ENCODE measurements at regions not wholly inside any gene's neighbourhood (a gene's known extent, or its start where the extent isn't known, plus 50 kb on each side); places are given as distances from the start of the nearest gene placed in this dataset.

DNA sequence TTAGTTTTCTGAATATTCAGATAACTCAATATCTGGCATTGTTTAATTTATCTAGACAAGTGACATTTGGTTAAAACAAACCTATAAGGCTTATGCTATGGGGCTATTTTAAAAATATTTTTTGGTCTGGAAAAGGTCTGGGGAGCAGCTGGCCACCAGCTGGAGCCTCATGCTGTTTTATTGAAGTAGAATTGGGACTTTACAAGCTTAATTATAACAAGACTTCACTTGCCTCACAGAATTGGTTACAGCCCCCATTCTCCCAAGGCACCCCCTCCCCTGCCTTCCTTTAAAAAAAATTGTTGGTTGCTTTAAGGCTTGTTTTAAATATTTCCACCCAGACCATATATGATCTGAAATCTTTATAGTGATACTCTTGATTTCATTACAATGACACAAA, 453.9 kb downstream of the ADAMTS20 start:
- no peaks in the 10 kb centered on the region for H3K27me3 ChIP-seq (ENCODE audit: control insufficient read depth, insufficient read depth, low read length)
- no peaks in the 10 kb centered on the region for H3K9me3 ChIP-seq (ENCODE audit: control insufficient read depth, low read depth, low read length)
- no peaks in the 10 kb centered on the region for H3K36me3 ChIP-seq (ENCODE audit: control insufficient read depth, insufficient read depth, low read length)
- no peaks in the 10 kb centered on the region for H3K4me1 ChIP-seq (ENCODE audit: control insufficient read depth, insufficient read depth, low read length)
- DNase-seq = no peak
- no peak overlapping the region for H3K27ac ChIP-seq (ENCODE audit: low read length)
- H3K4me3 ChIP-seq (ENCODE audit: low read length) = no peak overlapping the region

DNA sequence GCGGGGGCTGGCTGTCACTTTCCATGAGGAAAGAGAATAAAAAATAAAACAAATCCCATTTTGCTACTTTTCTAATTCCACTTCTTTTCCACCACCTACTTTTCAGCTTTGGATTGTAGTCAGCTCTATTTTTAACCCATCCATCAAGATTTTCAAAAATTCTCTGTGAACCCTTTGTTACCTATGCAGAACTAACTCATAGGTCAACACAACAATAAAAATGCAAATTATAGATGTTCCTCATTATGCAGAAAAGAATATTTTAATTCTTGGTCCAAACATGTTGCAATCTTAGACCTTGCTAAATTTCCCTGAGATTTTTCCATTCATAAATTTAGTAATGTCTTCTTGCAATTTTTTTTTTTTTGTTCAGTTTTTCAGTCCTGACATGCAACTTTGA, 454.5 kb downstream of the ADAMTS20 start:
- WGBS (ENCODE audit: insufficient coverage, low lambda C conversion rate) = no CpG with 5 or more reads among the region's 1 CpG
- Histone ChIP-seq H3K36me3 (ENCODE audit: control insufficient read depth, insufficient read depth, low read length) (no peaks in the 10 kb centered on the region), H3K27me3 (ENCODE audit: control insufficient read depth, insufficient read depth, low read length) (no peaks in the 10 kb centered on the region), H3K4me3 (ENCODE audit: low read length) (no peak overlapping the region), H3K27ac (ENCODE audit: low read length) (no peak overlapping the region), H3K9me3 (ENCODE audit: control insufficient read depth, low read depth, low read length) (no peaks in the 10 kb centered on the region), H3K4me1 (ENCODE audit: control insufficient read depth, insufficient read depth, low read length) (no peaks in the 10 kb centered on the region)
- no peak for DNase-seq

DNA sequence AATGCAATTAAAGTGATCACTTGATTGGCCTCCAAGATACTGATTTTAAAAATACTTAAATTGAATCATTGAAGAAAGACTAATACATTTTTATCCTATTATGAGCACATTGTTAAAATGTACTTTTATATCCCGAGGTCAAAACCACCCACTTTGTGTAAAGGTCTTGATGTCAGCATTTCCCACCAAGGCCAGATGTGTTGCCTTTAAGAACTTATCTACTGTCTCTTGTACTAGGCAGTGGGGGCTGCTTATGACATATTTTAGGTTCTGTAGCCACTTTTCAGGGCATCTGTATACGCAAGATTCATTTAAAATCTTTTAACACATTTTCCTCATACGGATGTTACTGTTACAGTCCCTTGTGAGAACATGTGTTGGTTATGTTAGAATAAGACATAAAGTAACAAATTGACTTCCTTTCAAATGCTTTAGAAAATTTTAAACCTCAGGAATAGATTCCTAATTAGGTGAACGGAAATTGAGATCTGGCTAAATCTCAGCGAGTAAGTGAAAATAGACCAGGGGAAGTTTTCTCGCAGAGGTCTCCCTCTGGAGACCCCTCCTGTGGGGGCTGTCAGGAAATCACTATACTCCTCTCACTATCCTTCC, 456.2 kb downstream of the ADAMTS20 start:
- DNase-seq = no peak
- Histone ChIP-seq H3K36me3 (ENCODE audit: control insufficient read depth, insufficient read depth, low read length) (no peaks in the 10 kb centered on the region), H3K4me1 (ENCODE audit: control insufficient read depth, insufficient read depth, low read length) (no peaks in the 10 kb centered on the region), H3K4me3 (ENCODE audit: low read length) (no peak overlapping the region), H3K27me3 (ENCODE audit: control insufficient read depth, insufficient read depth, low read length) (no peaks in the 10 kb centered on the region), H3K27ac (ENCODE audit: low read length) (no peak overlapping the region), H3K9me3 (ENCODE audit: control insufficient read depth, low read depth, low read length) (no peaks in the 10 kb centered on the region)
- WGBS (ENCODE audit: insufficient coverage, low lambda C conversion rate) = 88% methylated on average over 3 of the region's 6 CpGs

DNA sequence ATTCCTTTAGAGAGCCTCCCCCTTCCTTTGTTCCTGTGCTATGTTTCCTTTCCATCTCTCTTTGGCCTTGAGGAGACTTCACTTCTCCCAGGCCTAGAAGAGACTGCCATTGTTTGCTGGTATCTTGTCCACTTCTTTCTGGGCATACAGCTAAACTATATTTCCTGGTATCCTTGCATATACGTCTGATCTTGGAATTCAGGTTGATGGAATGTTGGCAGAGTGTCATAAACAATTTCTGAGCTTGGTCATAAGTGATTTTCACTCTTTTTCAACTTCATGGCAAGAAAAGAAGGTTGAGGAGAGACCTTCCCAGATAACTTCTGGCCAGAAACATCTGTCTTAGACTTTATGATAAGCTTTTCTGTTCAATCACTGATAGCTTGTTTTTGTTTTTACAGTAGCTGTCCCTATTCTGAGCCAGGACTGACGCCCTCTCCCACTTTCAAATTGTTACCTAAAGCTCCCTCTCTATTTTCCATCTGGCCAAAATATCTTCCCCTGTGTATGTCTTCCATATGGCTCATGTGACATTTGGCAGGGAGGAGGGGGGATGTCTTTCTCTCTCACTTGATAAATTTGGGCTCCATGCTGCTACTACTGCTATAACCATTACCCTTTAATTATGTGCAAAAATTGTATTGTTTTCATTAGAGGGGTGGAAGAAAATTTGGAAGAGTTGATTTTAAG, 457.0 kb downstream of the ADAMTS20 start:
- H3K27ac ChIP-seq (ENCODE audit: low read length) = no peak overlapping the region
- WGBS (ENCODE audit: insufficient coverage, low lambda C conversion rate) = 80% methylated on average over 1 of the region's 2 CpGs
- no peaks in the 10 kb centered on the region for H3K4me1 ChIP-seq (ENCODE audit: control insufficient read depth, insufficient read depth, low read length)

DNA sequence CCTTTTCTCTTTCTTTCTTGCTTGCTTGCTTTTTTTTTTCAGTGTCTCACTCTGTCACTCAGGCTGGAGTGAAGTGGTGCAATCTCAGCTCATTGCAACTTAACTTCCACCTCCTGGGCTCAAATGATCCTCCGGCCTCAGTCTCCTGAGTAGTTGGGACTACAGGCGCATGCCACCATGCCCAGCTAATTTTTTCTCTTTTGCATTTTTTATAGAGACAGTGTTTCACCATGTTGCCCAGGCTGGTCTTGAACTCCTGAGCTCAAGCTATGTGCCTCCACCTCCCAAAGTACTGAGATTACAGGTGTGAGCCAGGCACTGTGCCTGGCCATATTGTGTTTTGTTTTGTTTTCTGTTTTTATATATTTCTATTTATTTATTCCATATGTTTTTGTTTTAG, 461.0 kb downstream of the ADAMTS20 start:
- Histone ChIP-seq H3K27me3 (ENCODE audit: control insufficient read depth, insufficient read depth, low read length) (no peaks in the 10 kb centered on the region), H3K9me3 (ENCODE audit: control insufficient read depth, low read depth, low read length) (no peaks in the 10 kb centered on the region), H3K4me3 (ENCODE audit: low read length) (no peak overlapping the region), H3K36me3 (ENCODE audit: control insufficient read depth, insufficient read depth, low read length) (no peaks in the 10 kb centered on the region), H3K27ac (ENCODE audit: low read length) (no peak overlapping the region), H3K4me1 (ENCODE audit: control insufficient read depth, insufficient read depth, low read length) (no peaks in the 10 kb centered on the region)
- DNase-seq = no peak
- WGBS (ENCODE audit: insufficient coverage, low lambda C conversion rate) = no CpG with 5 or more reads among the region's 2 CpGs

More for the DNA sequence above, 457.0 kb downstream of the ADAMTS20 start:
- DNase-seq = no peak
- Histone ChIP-seq H3K27me3 (ENCODE audit: control insufficient read depth, insufficient read depth, low read length) (no peaks in the 10 kb centered on the region), H3K4me3 (ENCODE audit: low read length) (no peak overlapping the region), H3K36me3 (ENCODE audit: control insufficient read depth, insufficient read depth, low read length) (no peaks in the 10 kb centered on the region), H3K9me3 (ENCODE audit: control insufficient read depth, low read depth, low read length) (no peaks in the 10 kb centered on the region)

DNA sequence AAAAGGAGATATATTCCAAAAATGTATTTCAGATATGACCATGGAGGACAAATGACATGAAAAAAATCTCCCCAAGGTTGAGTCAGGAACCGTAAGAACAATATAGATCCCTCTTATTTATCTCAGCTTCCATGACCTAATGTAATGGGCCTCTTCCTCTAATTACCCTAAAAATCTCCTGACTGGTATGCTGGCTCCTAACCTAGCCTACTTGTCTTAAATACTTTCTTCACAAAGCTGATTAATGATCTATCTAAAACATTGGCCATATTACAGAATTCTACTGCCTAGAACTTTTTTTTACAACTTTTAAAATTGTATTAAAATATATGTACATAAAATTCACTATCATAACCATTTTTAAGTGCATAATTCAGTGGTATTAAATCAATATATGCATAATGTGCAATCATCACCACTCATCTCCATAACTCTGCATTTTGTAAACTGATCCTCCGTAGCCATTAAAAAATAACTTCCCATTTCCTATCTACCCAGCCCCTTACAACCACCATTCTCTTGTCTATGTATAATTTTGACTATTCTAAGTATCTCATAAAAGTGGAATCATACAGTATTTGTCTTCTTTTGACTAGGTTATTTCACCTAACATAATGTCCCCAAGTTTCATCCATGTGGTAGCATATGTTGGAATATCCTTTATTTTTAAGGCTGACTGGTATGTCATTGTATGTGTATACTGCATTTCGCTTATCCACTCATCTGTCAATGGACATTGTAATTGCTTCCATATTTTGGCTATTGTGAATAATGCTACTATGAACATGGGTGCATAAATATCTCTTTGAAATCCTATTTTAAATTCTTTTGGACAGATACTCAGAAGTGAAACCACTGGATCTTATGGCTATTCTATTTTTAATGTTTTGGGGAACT, 464.6 kb downstream of the ADAMTS20 start:
- H3K9me3 ChIP-seq (ENCODE audit: control insufficient read depth, low read depth, low read length) = no peaks in the 10 kb centered on the region
- no peaks in the 10 kb centered on the region for H3K27me3 ChIP-seq (ENCODE audit: control insufficient read depth, insufficient read depth, low read length)
- no peaks in the 10 kb centered on the region for H3K36me3 ChIP-seq (ENCODE audit: control insufficient read depth, insufficient read depth, low read length)
- H3K4me1 ChIP-seq (ENCODE audit: control insufficient read depth, insufficient read depth, low read length) = no peaks in the 10 kb centered on the region
- no peak for DNase-seq
- H3K4me3 ChIP-seq (ENCODE audit: low read length) = no peak overlapping the region
- 87% methylated on average over 3 of the region's 3 CpGs for WGBS (ENCODE audit: insufficient coverage, low lambda C conversion rate)
- no peak overlapping the region for H3K27ac ChIP-seq (ENCODE audit: low read length)

DNA sequence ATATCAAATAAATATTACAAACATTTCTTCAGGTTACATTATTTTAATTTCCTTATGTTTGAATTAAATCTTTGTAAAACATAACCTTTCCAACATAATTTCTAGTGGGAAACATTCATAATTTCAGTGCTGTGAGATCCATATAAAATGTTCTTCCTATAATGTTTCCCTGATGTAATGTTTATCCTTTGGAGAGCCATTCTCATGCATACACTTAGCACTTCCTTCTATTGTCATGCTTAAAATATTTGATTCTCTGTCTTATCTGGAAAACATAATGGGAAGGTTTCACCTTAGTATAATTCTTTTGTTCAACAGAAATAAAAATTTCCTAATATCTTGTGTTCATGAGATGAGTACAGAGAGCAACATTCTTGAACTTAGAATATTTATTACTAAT, 472.5 kb downstream of the ADAMTS20 start:
- no peak overlapping the region for H3K4me3 ChIP-seq (ENCODE audit: low read length)

DNA sequence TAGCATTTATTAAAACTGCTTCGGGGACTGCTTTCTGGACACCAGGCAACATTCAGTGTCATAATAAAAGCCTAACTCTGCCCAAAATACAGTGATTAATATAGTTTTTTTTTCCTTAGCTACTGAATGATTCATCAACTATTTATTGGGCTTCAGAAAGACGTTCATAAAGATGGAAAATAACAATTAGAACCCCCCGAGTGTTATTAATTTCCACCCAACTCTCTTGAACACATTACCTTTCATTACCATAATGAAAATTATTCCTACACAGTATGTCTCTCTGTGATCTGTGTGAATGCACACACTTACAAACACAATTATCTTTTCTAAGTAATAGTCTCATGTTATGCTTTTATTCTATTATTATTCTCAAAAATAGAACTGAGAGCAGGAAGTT, 473.0 kb downstream of the ADAMTS20 start:
- Histone ChIP-seq H3K36me3 (ENCODE audit: control insufficient read depth, insufficient read depth, low read length) (no peaks in the 10 kb centered on the region), H3K4me1 (ENCODE audit: control insufficient read depth, insufficient read depth, low read length) (no peaks in the 10 kb centered on the region), H3K27ac (ENCODE audit: low read length) (no peak overlapping the region), H3K9me3 (ENCODE audit: control insufficient read depth, low read depth, low read length) (no peaks in the 10 kb centered on the region), H3K4me3 (ENCODE audit: low read length) (no peak overlapping the region), H3K27me3 (ENCODE audit: control insufficient read depth, insufficient read depth, low read length) (no peaks in the 10 kb centered on the region)
- no peak for DNase-seq
- WGBS (ENCODE audit: insufficient coverage, low lambda C conversion rate) = 20% methylated on average over 1 of the region's 3 CpGs

More for the DNA sequence above, 472.5 kb downstream of the ADAMTS20 start:
- no peak for DNase-seq
- H3K27ac ChIP-seq (ENCODE audit: low read length) = no peak overlapping the region
- H3K9me3 ChIP-seq (ENCODE audit: control insufficient read depth, low read depth, low read length) = no peaks in the 10 kb centered on the region
- H3K27me3 ChIP-seq (ENCODE audit: control insufficient read depth, insufficient read depth, low read length) = no peaks in the 10 kb centered on the region
- no peaks in the 10 kb centered on the region for H3K4me1 ChIP-seq (ENCODE audit: control insufficient read depth, insufficient read depth, low read length)
- H3K36me3 ChIP-seq (ENCODE audit: control insufficient read depth, insufficient read depth, low read length) = no peaks in the 10 kb centered on the region

DNA sequence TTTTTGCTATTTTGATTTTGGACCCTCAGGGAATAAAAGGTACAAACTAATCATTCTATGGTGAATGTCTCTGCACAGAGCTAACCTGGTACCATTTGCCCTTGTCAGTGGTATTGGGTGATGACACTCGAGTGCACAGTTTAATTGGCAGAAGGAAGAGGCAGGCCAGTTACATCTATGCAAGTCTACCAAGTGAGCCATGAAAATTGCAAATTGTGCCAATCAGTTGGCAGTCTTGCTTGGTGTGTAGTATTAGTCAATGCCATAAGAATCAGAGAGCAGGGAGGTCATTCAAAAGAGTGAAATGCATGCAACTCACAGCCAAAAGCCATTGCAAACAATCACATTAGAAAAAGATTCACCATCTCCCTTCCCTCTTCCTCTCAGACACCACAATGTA, 479.6 kb downstream of the ADAMTS20 start:
- no peaks in the 10 kb centered on the region for H3K27me3 ChIP-seq (ENCODE audit: control insufficient read depth, insufficient read depth, low read length)
- no peaks in the 10 kb centered on the region for H3K4me1 ChIP-seq (ENCODE audit: control insufficient read depth, insufficient read depth, low read length)
- H3K27ac ChIP-seq (ENCODE audit: low read length) = no peak overlapping the region
- no peaks in the 10 kb centered on the region for H3K36me3 ChIP-seq (ENCODE audit: control insufficient read depth, insufficient read depth, low read length)
- no CpG with 5 or more reads among the region's 1 CpG for WGBS (ENCODE audit: insufficient coverage, low lambda C conversion rate)
- H3K4me3 ChIP-seq (ENCODE audit: low read length) = no peak overlapping the region
- no peaks in the 10 kb centered on the region for H3K9me3 ChIP-seq (ENCODE audit: control insufficient read depth, low read depth, low read length)
- DNase-seq = no peak

DNA sequence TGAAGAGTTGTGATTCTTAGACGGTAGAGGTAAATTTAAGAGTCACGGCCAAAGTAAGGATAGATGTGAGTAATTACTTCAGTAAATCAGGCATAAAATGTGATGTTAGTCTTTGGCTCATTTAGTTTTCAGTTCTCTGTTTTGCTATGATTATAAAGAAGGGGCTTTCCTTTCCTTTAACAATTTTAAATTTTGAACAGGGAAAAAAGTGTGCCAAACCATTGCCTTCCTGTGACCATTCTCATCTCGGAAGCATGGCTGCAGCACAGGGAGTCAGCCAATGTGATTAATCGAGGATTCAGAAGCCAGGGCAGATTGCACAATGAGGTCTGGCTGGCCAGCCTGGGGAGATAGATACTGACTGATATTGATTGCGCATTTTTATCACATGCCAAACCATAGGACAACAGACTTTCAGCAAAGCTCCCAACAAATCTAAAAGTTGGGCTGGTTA, 480.2 kb upstream of the PRICKLE1 start:
- Histone ChIP-seq H3K9me3 (ENCODE audit: control insufficient read depth, low read depth, low read length) (no peaks in the 10 kb centered on the region), H3K4me3 (ENCODE audit: low read length) (no peak overlapping the region), H3K4me1 (ENCODE audit: control insufficient read depth, insufficient read depth, low read length) (no peaks in the 10 kb centered on the region), H3K36me3 (ENCODE audit: control insufficient read depth, insufficient read depth, low read length) (no peaks in the 10 kb centered on the region), H3K27me3 (ENCODE audit: control insufficient read depth, insufficient read depth, low read length) (no peaks in the 10 kb centered on the region), H3K27ac (ENCODE audit: low read length) (no peak overlapping the region)
- no peak for DNase-seq
- WGBS (ENCODE audit: insufficient coverage, low lambda C conversion rate) = 92% methylated on average over 2 of the region's 5 CpGs

Measured in large intestine (tissue), 3 donors.